ENCODE measurements at regions not wholly inside any gene's neighbourhood (a gene's known extent, or its start where the extent isn't known, plus 50 kb on each side); places are given as distances from the start of the nearest gene placed in this dataset.

DNA sequence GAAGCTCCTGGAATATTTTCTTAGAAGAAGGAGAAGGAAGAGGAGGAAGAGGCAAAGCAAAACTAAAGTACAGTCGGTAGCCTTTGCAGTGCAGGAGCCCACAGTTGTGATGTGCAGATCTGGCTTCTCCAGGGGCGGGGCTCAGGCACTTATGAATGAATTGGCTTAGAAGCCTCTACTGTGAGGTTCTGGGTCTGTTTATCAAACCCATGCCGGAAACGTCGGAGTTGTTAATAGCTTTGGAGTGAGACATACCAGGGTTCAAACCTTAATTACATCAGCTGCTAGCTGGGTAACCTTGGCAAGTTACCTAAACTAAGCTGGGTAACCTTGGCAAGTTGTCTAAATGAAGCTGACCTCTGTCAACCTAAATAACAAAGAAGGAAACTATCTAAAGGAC lies 89.3 kb upstream of the PITRM1 start:
- no peak overlapping the region for H3K27ac ChIP-seq
- TF ChIP-seq CTCF (IDR thresholded peaks at IDR 0.05) (no peak), POLR2A (IDR thresholded peaks at IDR 0.05) (no peak)
- no peak for DNase-seq
- no peaks in the 10 kb centered on the region for H3K27me3 ChIP-seq
- 74 to 84% methylated on average over 5 of the region's 5 CpGs for WGBS, 2 donors
- intact Hi-C loops (cut with DNase I; ENCODE audit: low total_unique reads) = no loop called here
- no peak overlapping the region for H3K4me3 ChIP-seq
- no peaks in the 10 kb centered on the region for H3K4me1 ChIP-seq
- H3K36me3 ChIP-seq (ENCODE audit: low read depth, missing control alignments) = no peaks in the 10 kb centered on the region
- H3K9me3 ChIP-seq = no peaks in the 10 kb centered on the region

- no peak overlapping the region for H3K27ac ChIP-seq
- WGBS, 2 donors = 87 to 90% methylated on average over 17 to 18 of the region's 18 CpGs
- H3K27me3 ChIP-seq = no peaks in the 10 kb centered on the region
- no peaks in the 10 kb centered on the region for H3K9me3 ChIP-seq
- TF ChIP-seq POLR2A (IDR thresholded peaks at IDR 0.05) (no peak), CTCF (IDR thresholded peaks at IDR 0.05) (no peak)
- H3K4me3 ChIP-seq = no peak overlapping the region
- intact Hi-C loops (cut with DNase I; ENCODE audit: low total_unique reads) = no loop called here
- no peaks in the 10 kb centered on the region for H3K36me3 ChIP-seq (ENCODE audit: low read depth, missing control alignments)
- no peak for DNase-seq
- H3K4me1 ChIP-seq = no peaks in the 10 kb centered on the region
Measured at GRCh38 chr10:3260066-3260834, 87.7 kb upstream of the PITRM1 start.

GRCh38 chr10:3259499-3259898 lies 86.9 kb upstream of the PITRM1 start:
- whole genome bisulfite sequencing, 2 donors = 79 to 93% methylated on average over 10 to 11 of the region's 11 CpGs
- H3K27me3 ChIP-seq = no peaks in the 10 kb centered on the region
- intact Hi-C loops (cut with DNase I; ENCODE audit: low total_unique reads) = no loop called here

GRCh38 chr10:3258394-3258793 lies 85.8 kb upstream of the PITRM1 start:
- no peak for DNase-seq
- Histone ChIP-seq H3K9me3 (no peaks in the 10 kb centered on the region), H3K4me1 (no peaks in the 10 kb centered on the region), H3K27me3 (no peaks in the 10 kb centered on the region), H3K4me3 (no peak overlapping the region), H3K27ac (no peak overlapping the region), H3K36me3 (ENCODE audit: low read depth, missing control alignments) (no peaks in the 10 kb centered on the region)
- 70 to 76% methylated on average over 5 to 7 of the region's 7 CpGs for WGBS, 2 donors
- intact Hi-C loops (cut with DNase I; ENCODE audit: low total_unique reads) = no loop called here
- TF ChIP-seq POLR2A (IDR thresholded peaks at IDR 0.05) (no peak), CTCF (IDR thresholded peaks at IDR 0.05) (no peak)

More at GRCh38 chr10:3259499-3259898, 86.9 kb upstream of the PITRM1 start:
- no peaks in the 10 kb centered on the region for H3K36me3 ChIP-seq (ENCODE audit: low read depth, missing control alignments)
- no peak for DNase-seq
- no peak overlapping the region for H3K4me3 ChIP-seq
- H3K4me1 ChIP-seq = no peaks in the 10 kb centered on the region
- no peaks in the 10 kb centered on the region for H3K9me3 ChIP-seq
- TF ChIP-seq CTCF (IDR thresholded peaks at IDR 0.05) = no peak
- TF ChIP-seq POLR2A (IDR thresholded peaks at IDR 0.05) = no peak
- no peak overlapping the region for H3K27ac ChIP-seq

DNA sequence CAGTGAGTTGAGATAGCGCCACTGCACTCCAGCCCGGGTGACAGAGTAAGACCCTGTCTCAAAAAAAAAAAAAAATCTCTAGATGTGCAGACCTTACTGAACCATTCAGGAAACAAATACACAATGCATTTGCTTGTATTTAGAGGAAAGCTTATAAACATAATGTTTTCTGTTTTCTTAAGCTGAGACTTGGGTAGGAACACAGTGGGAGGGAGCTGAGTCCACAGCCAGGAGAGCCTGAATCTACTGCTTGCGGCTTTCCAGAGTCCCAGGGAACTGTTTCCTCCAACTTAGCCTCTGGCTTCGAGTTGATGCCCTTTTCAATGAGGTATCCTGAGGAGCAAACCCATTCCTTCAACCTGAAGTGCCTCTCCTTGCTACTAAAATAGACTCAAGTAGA lies 83.0 kb upstream of the PITRM1 start:
- intact Hi-C loops (cut with DNase I; ENCODE audit: low total_unique reads) = no loop called here
- no peaks in the 10 kb centered on the region for H3K4me1 ChIP-seq
- no peaks in the 10 kb centered on the region for H3K36me3 ChIP-seq (ENCODE audit: low read depth, missing control alignments)
- H3K27ac ChIP-seq = no peak overlapping the region
- H3K9me3 ChIP-seq = no peaks in the 10 kb centered on the region
- no peak overlapping the region for H3K4me3 ChIP-seq
- H3K27me3 ChIP-seq = no peaks in the 10 kb centered on the region
- no peak for DNase-seq
- TF ChIP-seq POLR2A (IDR thresholded peaks at IDR 0.05) = no peak
- no peak for TF ChIP-seq CTCF (IDR thresholded peaks at IDR 0.05)
- WGBS, 2 donors = 86% methylated on average over 4 of the region's 4 CpGs
